ENCODE measurements at regions not wholly inside any gene's neighbourhood (a gene's known extent, or its start where the extent isn't known, plus 50 kb on each side); places are given as distances from the start of the nearest gene placed in this dataset.
A peak's percentile ranks its signal among the peaks of the same experiment; 100 is the strongest.

GRCh38 chr7:132045481-132045980, 489.1 kb upstream of the PODXL start:
- CTCF ChIA-PET = interaction anchor here (0.7 to 1.1 kb wide), 5 partner anchors 11 to 354 kb away, joined by 3 read pairs; no protein-coding TSS in a partner anchor

DNA sequence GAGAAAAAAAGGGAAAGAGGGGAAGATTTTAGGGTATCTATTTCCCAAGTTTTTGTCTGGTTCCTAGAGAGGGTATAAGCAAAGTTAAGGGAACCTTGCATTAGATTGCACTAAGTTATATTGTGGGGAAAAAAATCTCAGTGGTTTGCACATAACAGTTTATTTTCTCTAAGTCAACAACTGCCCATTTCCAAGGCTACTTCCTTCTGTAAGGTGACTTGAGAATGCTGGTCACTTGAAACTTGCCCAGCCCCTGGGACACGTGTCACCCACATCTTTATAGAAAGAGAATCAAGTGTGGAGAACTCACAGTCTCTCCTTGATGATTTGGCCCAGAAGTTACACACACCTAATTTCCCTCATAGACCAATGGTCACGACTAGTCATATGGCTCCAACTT, 488.6 kb upstream of the PODXL start:
- H3K9me3 ChIP-seq = 0 out of 3 replicates have a peak, but pooled peaks cover 3% of the 10 kb centered on the region
- WGBS (ENCODE audit: missing lambda C conversion rate) = 48% methylated on average over 2 of the region's 2 CpGs
- POLR2A ChIA-PET = no interaction called here
- no peak for DNase-seq (ENCODE audit: low read depth in 1 of 2, low spot score in 1 of 2)
- no peak overlapping the region for H3K4me3 ChIP-seq
- TF ChIP-seq HEYL (CRISPR knock-in tag; IDR thresholded peaks at IDR 0.05) (no peak), RNF2 (IDR thresholded peaks at IDR 0.05; ENCODE audit: borderline replicate concordance, low read depth) (no peak), CHD2 (IDR thresholded peaks at IDR 0.05; ENCODE audit: low read length, partially characterized antibody) (no peak), CEBPB (IDR thresholded peaks at IDR 0.05) (no peak), CBX8 (IDR thresholded peaks at IDR 0.05) (no peak)
- no peak overlapping the region for H3K4me2 ChIP-seq
- no peak overlapping the region for H3K27ac ChIP-seq
- no peak for FAIRE-seq
- no peak for ATAC-seq
- CTCF ChIA-PET = interaction anchor here (0.8 to 3.7 kb wide), 2 partner anchors 186 to 353 kb away, joined by 3 to 10 read pairs; no protein-coding TSS in a partner anchor
- no peaks in the 10 kb centered on the region for H3K4me1 ChIP-seq

More at GRCh38 chr7:132045481-132045980, 489.1 kb upstream of the PODXL start:
- ATAC-seq (no peak), DNase-seq (ENCODE audit: low read depth in 1 of 2, low spot score in 1 of 2) (no peak), FAIRE-seq (no peak)
- H3K4me1 ChIP-seq = no peaks in the 10 kb centered on the region
- H3K9me3 ChIP-seq = 0 out of 3 replicates have a peak, but pooled peaks cover 3% of the 10 kb centered on the region
- no peak overlapping the region for H3K4me2 ChIP-seq
- WGBS (ENCODE audit: missing lambda C conversion rate) = 79% methylated on average over 2 of the region's 2 CpGs
- TF ChIP-seq PBX3 (IDR thresholded peaks at IDR 0.05) (no peak), TP53 (CRISPR knock-in tag; IDR thresholded peaks at IDR 0.05) (no peak), RNF2 (IDR thresholded peaks at IDR 0.05; ENCODE audit: borderline replicate concordance, low read depth) (no peak), PHF8 (IDR thresholded peaks at IDR 0.05; ENCODE audit: borderline replicate concordance, low read depth) (no peak), CBX8 (IDR thresholded peaks at IDR 0.05) (no peak), HDAC2 (IDR thresholded peaks at IDR 0.05) (no peak), FOSB (CRISPR knock-in tag; IDR thresholded peaks at IDR 0.05) (no peak), NPAS2 (CRISPR knock-in tag; IDR thresholded peaks at IDR 0.05; ENCODE audit: borderline replicate concordance) (no peak), POLR2A (IDR thresholded peaks at IDR 0.05; ENCODE audit: low read length) (no peak), ELK1 (IDR thresholded peaks at IDR 0.05; ENCODE audit: low read depth, low read length) (no peak), ZSCAN20 (CRISPR knock-in tag; IDR thresholded peaks at IDR 0.05) (no peak), HOXA7 (CRISPR knock-in tag; IDR thresholded peaks at IDR 0.05) (no peak), FOXS1 (CRISPR knock-in tag; IDR thresholded peaks at IDR 0.05) (no peak), BHLHE40 (IDR thresholded peaks at IDR 0.05; ENCODE audit: low read depth, low read length) (no peak)
- POLR2A ChIA-PET = no interaction called here
- no peak overlapping the region for H3K4me3 ChIP-seq
- H3K27ac ChIP-seq = no peak overlapping the region

DNA sequence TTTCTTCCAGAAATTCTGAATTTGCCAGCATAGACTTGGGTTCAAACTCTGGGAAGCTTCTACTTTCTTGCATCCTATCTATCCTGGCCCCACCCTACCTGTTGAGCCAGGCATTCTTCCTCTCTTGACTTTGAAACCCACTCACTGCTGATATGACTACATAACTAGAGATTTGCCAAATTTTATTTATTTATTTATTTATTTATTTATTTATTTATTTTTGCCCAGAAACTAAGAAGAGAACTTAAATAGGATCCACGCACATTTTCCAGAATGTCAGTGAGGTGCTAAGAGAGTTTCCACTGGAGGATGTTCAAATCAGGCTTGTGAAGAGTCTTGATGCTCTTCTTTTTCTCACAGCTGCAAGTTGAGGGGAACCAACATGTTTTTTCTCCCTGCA, 487.8 kb upstream of the PODXL start:
- whole genome bisulfite sequencing (ENCODE audit: missing lambda C conversion rate) = 88% methylated on average over 1 of the region's 1 CpG

DNA sequence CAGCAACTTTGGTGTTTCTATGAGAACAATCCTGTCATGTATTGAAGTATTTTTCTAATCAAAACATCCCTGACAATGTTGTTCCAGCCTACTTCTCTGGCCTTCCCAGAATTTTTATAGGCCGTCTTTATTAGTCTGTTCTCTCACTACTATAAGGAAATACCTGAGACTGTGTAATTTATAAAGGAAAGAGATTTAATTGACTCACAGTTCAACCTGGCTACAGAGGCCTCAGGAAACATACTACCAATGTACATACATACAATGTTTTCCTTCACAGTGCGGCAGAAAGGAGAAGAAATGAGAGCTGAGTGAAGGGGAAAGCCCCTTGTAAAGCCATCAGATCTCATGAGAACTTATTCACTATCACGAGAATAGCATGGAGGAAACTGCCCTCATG, 484.7 kb upstream of the PODXL start:
- FAIRE-seq = no peak
- H3K4me1 ChIP-seq = no peaks in the 10 kb centered on the region
- ChIA-PET POLR2A (no interaction called here), CTCF (interaction anchor here (1.7 to 3.7 kb wide), 2 partner anchors 35 to 182 kb away, joined by 3 to 10 read pairs; no protein-coding TSS in a partner anchor)
- H3K4me3 ChIP-seq = no peak overlapping the region
- ATAC-seq = no peak
- 58% methylated on average over 3 of the region's 3 CpGs for WGBS (ENCODE audit: missing lambda C conversion rate)
- no peak overlapping the region for H3K4me2 ChIP-seq
- H3K27ac ChIP-seq = no peak overlapping the region
- H3K9me3 ChIP-seq = 0 out of 3 replicates have a peak, but pooled peaks cover 3% of the 10 kb centered on the region
- no peak for DNase-seq (ENCODE audit: low read depth in 1 of 2, low spot score in 1 of 2)
- TF ChIP-seq KDM5A (IDR thresholded peaks at IDR 0.05) (no peak), ZFP36 (IDR thresholded peaks at IDR 0.05; ENCODE audit: borderline replicate concordance, partially characterized antibody) (no peak), HES2 (IDR thresholded peaks at IDR 0.05) (no peak), CBX8 (IDR thresholded peaks at IDR 0.05) (no peak), MYC (IDR thresholded peaks at IDR 0.05; ENCODE audit: borderline replicate concordance, low read length) (no peak), RARB (CRISPR knock-in tag; IDR thresholded peaks at IDR 0.05) (no peak), HEYL (CRISPR knock-in tag; IDR thresholded peaks at IDR 0.05) (no peak), EHF (CRISPR knock-in tag; IDR thresholded peaks at IDR 0.05) (no peak), USF2 (IDR thresholded peaks at IDR 0.05) (no peak), RAD21 (conservative IDR thresholded peaks at IDR 0.05 in 1 of 2, IDR thresholded peaks at IDR 0.05 in 1 of 2) (no peak), PBX3 (IDR thresholded peaks at IDR 0.05) (no peak), HOXB13 (CRISPR knock-in tag; IDR thresholded peaks at IDR 0.05; ENCODE audit: low read depth) (no peak), CHD2 (IDR thresholded peaks at IDR 0.05; ENCODE audit: low read length, partially characterized antibody) (no peak)

More for the DNA sequence above, 487.8 kb upstream of the PODXL start:
- ATAC-seq (no peak), FAIRE-seq (no peak), DNase-seq (ENCODE audit: low read depth in 1 of 2, low spot score in 1 of 2) (no peak)
- Histone ChIP-seq H3K4me3 (no peak overlapping the region), H3K27ac (no peak overlapping the region), H3K4me2 (no peak overlapping the region), H3K4me1 (no peaks in the 10 kb centered on the region), H3K9me3 (0 out of 3 replicates have a peak, but pooled peaks cover 3% of the 10 kb centered on the region)
- TF ChIP-seq ZC3H11A (IDR thresholded peaks at IDR 0.05) (peak; percentile 91), NPAS2 (CRISPR knock-in tag; IDR thresholded peaks at IDR 0.05; ENCODE audit: borderline replicate concordance) (no peak)
- ChIA-PET POLR2A (no interaction called here), CTCF (interaction anchor here (0.9 to 3.7 kb wide), 2 partner anchors 99 to 185 kb away, joined by 3 to 10 read pairs; no protein-coding TSS in a partner anchor)

All from A549 (cell line).